ENCODE measurements at regions not wholly inside any gene's neighbourhood (a gene's known extent, or its start where the extent isn't known, plus 50 kb on each side); places are given as distances from the start of the nearest gene placed in this dataset.

- H2AFZ ChIP-seq (ENCODE audit: insufficient read depth, low read depth, low read length, poor library complexity, severe bottlenecking), result no peak overlapping the region
- no peaks in the 10 kb centered on the region for H3K27me3 ChIP-seq (ENCODE audit: control insufficient read depth in 2 of 2, insufficient read depth in 2 of 2, low read length in 2 of 2)
- no peak overlapping the region for H3K27ac Mint-ChIP-seq
- no peaks in the 10 kb centered on the region for H3K36me3 Mint-ChIP-seq
- DNase-seq, result no peak
- H3K79me2 ChIP-seq (ENCODE audit: insufficient read depth, low read length), result no peaks in the 10 kb centered on the region
- no peak overlapping the region for H3K4me2 ChIP-seq (replicated peaks; ENCODE audit: extremely low read depth, low read length, poor library complexity, severe bottlenecking)
- H3K27ac ChIP-seq (ENCODE audit: low read depth in 1 of 2, low read length in 2 of 2), result no peak overlapping the region
- H3K9me3 ChIP-seq (replicated peaks in 1 of 2; ENCODE audit: control insufficient read depth in 1 of 2, insufficient read depth in 1 of 2, low read length in 2 of 2), result peaks cover 0 to 15% of the 10 kb centered on the region in 2 donors
- H3K9ac ChIP-seq (ENCODE audit: insufficient read depth, low read length, poor library complexity, severe bottlenecking), result no peak overlapping the region
- no peak for TF ChIP-seq CTCF (IDR thresholded peaks at IDR 0.05)
- no CpG with 5 or more reads among the region's 1 CpG for WGBS (ENCODE audit: insufficient coverage)
- peaks cover 0 to 8% (median 1%) of the 10 kb centered on the region in 7 donors for H3K9me3 Mint-ChIP-seq
- no peaks in the 10 kb centered on the region for H3K36me3 ChIP-seq (replicated peaks in 1 of 2; ENCODE audit: control insufficient read depth in 1 of 2, insufficient read depth in 2 of 2, low read length in 2 of 2)
- no peak overlapping the region for H3K4me3 Mint-ChIP-seq
- peaks cover 0 to 2% (median 0%) of the 10 kb centered on the region in 3 donors for H3K27me3 Mint-ChIP-seq (ENCODE audit: low read depth in 3 of 3)
- no peaks in the 10 kb centered on the region for H3K4me1 ChIP-seq (ENCODE audit: control insufficient read depth in 1 of 2, insufficient read depth in 2 of 2, low read length in 2 of 2)
- no peak overlapping the region for H3K4me3 ChIP-seq (replicated peaks in 1 of 3; ENCODE audit: low read depth in 2 of 3, low read length in 3 of 3)
- intact Hi-C loops (cut with micrococcal nuclease), result no loop called here
- H3K4me1 Mint-ChIP-seq, result no peaks in the 10 kb centered on the region
- no peaks in the 10 kb centered on the region for H4K20me1 ChIP-seq (ENCODE audit: insufficient read depth, low read length)
These were observed 179.3 kb upstream of the DGKB start for GRCh38 chr7:15081891-15082290.

DNA sequence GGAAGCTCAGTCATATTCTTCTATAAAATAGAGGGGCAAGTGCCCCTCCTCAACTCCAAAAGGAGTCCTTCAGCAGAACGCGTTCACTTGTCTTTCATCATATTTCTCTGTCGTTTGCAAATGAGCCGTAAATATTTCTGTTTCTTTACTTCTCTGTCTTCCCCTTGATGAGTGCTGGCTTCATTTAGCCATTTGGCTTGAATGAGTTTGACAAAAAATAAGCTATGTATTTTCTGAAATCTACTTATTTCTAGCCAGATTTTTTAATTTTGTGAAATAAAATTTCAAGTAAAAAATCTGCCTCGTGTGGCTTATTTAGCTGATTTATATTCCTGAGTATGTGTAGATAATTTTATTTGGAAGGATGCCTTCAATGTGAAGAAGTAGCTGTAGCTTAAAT, 170.8 kb upstream of the DGKB start:
- H3K27ac ChIP-seq (ENCODE audit: low read depth in 1 of 2, low read length in 2 of 2), result no peak overlapping the region
- no CpG with 5 or more reads among the region's 5 CpGs for WGBS (ENCODE audit: insufficient coverage)
- no peaks in the 10 kb centered on the region for H3K4me1 ChIP-seq (ENCODE audit: control insufficient read depth in 1 of 2, insufficient read depth in 2 of 2, low read length in 2 of 2)
- H3K27ac Mint-ChIP-seq, result no peak overlapping the region
- H3K27me3 ChIP-seq (ENCODE audit: control insufficient read depth in 2 of 2, insufficient read depth in 2 of 2, low read length in 2 of 2), result no peaks in the 10 kb centered on the region
- H3K9me3 Mint-ChIP-seq, result peaks cover 2 to 16% (median 6%) of the 10 kb centered on the region in 7 donors
- no peak for DNase-seq
- H3K9me3 ChIP-seq (replicated peaks in 1 of 2; ENCODE audit: control insufficient read depth in 1 of 2, insufficient read depth in 1 of 2, low read length in 2 of 2), result peaks cover 11 to 17% of the 10 kb centered on the region in 2 donors
- intact Hi-C loops (cut with micrococcal nuclease), result no loop called here
- H4K20me1 ChIP-seq (ENCODE audit: insufficient read depth, low read length), result no peaks in the 10 kb centered on the region
- no peak overlapping the region for H2AFZ ChIP-seq (ENCODE audit: insufficient read depth, low read depth, low read length, poor library complexity, severe bottlenecking)
- H3K4me1 Mint-ChIP-seq, result no peaks in the 10 kb centered on the region
- no peaks in the 10 kb centered on the region for H3K79me2 ChIP-seq (ENCODE audit: insufficient read depth, low read length)
- no peaks in the 10 kb centered on the region for H3K36me3 ChIP-seq (replicated peaks in 1 of 2; ENCODE audit: control insufficient read depth in 1 of 2, insufficient read depth in 2 of 2, low read length in 2 of 2)
- no peak for TF ChIP-seq CTCF (IDR thresholded peaks at IDR 0.05)
- peaks cover 0 to 2% (median 2%) of the 10 kb centered on the region in 3 donors for H3K27me3 Mint-ChIP-seq (ENCODE audit: low read depth in 3 of 3)
- no peak overlapping the region for H3K4me3 ChIP-seq (replicated peaks in 1 of 3; ENCODE audit: low read depth in 2 of 3, low read length in 3 of 3)
- no peaks in the 10 kb centered on the region for H3K36me3 Mint-ChIP-seq
- no peak overlapping the region for H3K4me3 Mint-ChIP-seq
- H3K4me2 ChIP-seq (replicated peaks; ENCODE audit: extremely low read depth, low read length, poor library complexity, severe bottlenecking), result no peak overlapping the region
- no peak overlapping the region for H3K9ac ChIP-seq (ENCODE audit: insufficient read depth, low read length, poor library complexity, severe bottlenecking)

Measured in CD14-positive monocyte (primary cell).